SK-N-SH (cell line): ENCODE measurements at regions not wholly inside any gene's neighbourhood (a gene's known extent, or its start where the extent isn't known, plus 50 kb on each side); places are given as distances from the start of the nearest gene placed in this dataset.

Experiments
- CTCF ChIA-PET: fragments of 300-600, 350-600 bp; formaldehyde crosslinking; extraction: SDS; loops from one replicate; lab custom pipeline; 2021; lab: Yijun Ruan, JAX
- POLR2A ChIA-PET: fragments of 350-600 bp; sonication (Branson Sonifier 250); formaldehyde crosslinking; extraction: SDS; loops from one replicate; lab custom pipeline; 2020; ENCODE audit warnings: antibody characterized with exemption, inconsistent platforms; lab: Yijun Ruan, JAX
- DNase-seq: peaks from one replicate; pipeline ENCODE4 v3.0.0; 2012
- H2AFZ ChIP-seq: fragments of 200-600 bp; sonication (generic); 2 replicates; pipeline ENCODE4 v1.8.1; 2016; ENCODE audit warnings: antibody characterized with exemption, mild to moderate bottlenecking, low read depth
- H3F3A ChIP-seq: fragments of 200-600 bp; sonication (generic); replicated peaks from 2 replicates; pipeline ENCODE3; 2016; ENCODE audit warnings: antibody characterized with exemption, mild to moderate bottlenecking; ENCODE audit not compliant: insufficient read depth
- H3K27ac ChIP-seq, 2 experiments: fragments of 200-500 bp in 1 of 2; fragments of 200-600 bp in 1 of 2; sonication (Bioruptor generic) in 1 of 2; sonication (generic), shearing (Covaris generic) in 1 of 2; 2 replicates each; pipeline versions ENCODE4 v1.5.1 to v1.6.1; 2014 to 2016; ENCODE audit warnings: low read depth in 2 of 2, inconsistent platforms in 1 of 2, low read length in 1 of 2, mild to moderate bottlenecking in 1 of 2, mixed read lengths in 1 of 2
- H3K27me3 ChIP-seq: fragments of 200-600 bp; sonication (generic), shearing (Covaris generic); 2 replicates; pipeline ENCODE4 v1.6.1; 2016; ENCODE audit warnings: mixed run types; ENCODE audit not compliant: insufficient read depth
- H3K36me3 ChIP-seq, 2 experiments: fragments of 200-500 bp in 1 of 2; fragments of 200-600 bp in 1 of 2; sonication (Bioruptor generic) in 1 of 2; sonication (generic) in 1 of 2; replicated peaks in 1 of 2; 2 replicates each; pipeline versions ENCODE3 to v1.5.1; 2014 to 2016; ENCODE audit warnings: low read length in 1 of 2, mild to moderate bottlenecking in 1 of 2; ENCODE audit not compliant: insufficient read depth in 2 of 2, control insufficient read depth in 1 of 2
- H3K4me1 ChIP-seq, 2 experiments: fragments of 200-500 bp in 1 of 2; fragments of 200-600 bp in 1 of 2; sonication (Bioruptor generic) in 1 of 2; sonication (generic), shearing (Covaris generic) in 1 of 2; 2 replicates each; pipeline versions ENCODE4 v1.5.1 to v1.6.1; 2014 to 2016; ENCODE audit warnings: low read depth in 1 of 2, low read length in 1 of 2, mixed run types in 1 of 2; ENCODE audit not compliant: insufficient read depth in 2 of 2, control insufficient read depth in 1 of 2
- H3K4me2 ChIP-seq: fragments of 200-600 bp; sonication (generic), shearing (Covaris generic); 2 replicates; pipeline ENCODE4 v1.6.1; 2017; ENCODE audit warnings: mixed run types
- H3K4me3 ChIP-seq, 2 experiments: fragments of 200-500 bp in 1 of 2; fragments of 200-600 bp in 1 of 2; sonication (Bioruptor generic) in 1 of 2; sonication (generic), shearing (Covaris generic) in 1 of 2; 2 replicates each; pipeline versions ENCODE4 v1.5.1 to v1.8.1; 2014 to 2016; ENCODE audit warnings: low read depth in 2 of 2, inconsistent platforms in 1 of 2, low read length in 1 of 2, mild to moderate bottlenecking in 1 of 2, mixed read lengths in 1 of 2, moderate library complexity in 1 of 2
- H3K79me2 ChIP-seq: fragments of 200-600 bp; sonication (generic); 2 replicates; pipeline ENCODE4 v1.8.1; 2017; ENCODE audit warnings: mild to moderate bottlenecking; ENCODE audit not compliant: insufficient read depth
- H3K9ac ChIP-seq: fragments of 200-600 bp; sonication (generic); 2 replicates; pipeline ENCODE4 v1.6.1; 2017; ENCODE audit warnings: mixed run types
- H3K9me2 ChIP-seq: fragments of 200-600 bp; sonication (generic); 2 replicates; pipeline ENCODE4 v1.6.1; 2017; ENCODE audit warnings: mixed run types
- H3K9me3 ChIP-seq: fragments of 200-600 bp; sonication (generic); 2 replicates; pipeline ENCODE4 v1.6.1; 2017; ENCODE audit warnings: mixed run types, mild to moderate bottlenecking, moderate library complexity
- H4K20me1 ChIP-seq: fragments of 200-600 bp; sonication (generic); 2 replicates; pipeline ENCODE4 v1.6.1; 2017; ENCODE audit warnings: mild to moderate bottlenecking, mixed run types; ENCODE audit not compliant: insufficient read depth
- EP300 ChIP-seq, 2 experiments: IDR thresholded peaks; 2 replicates each; pipeline versions ENCODE4 v1.4.0 to v1.6.1; 2012; ENCODE audit warnings: borderline replicate concordance in 1 of 2, low read depth in 1 of 2, low read length in 1 of 2
- EZH2phosphoT487 ChIP-seq: fragments of 200-600 bp; sonication (generic); IDR thresholded peaks from 2 replicates; pipeline ENCODE4 v1.6.1; 2017; ENCODE audit warnings: low read depth, mixed run types, mild to moderate bottlenecking, antibody characterized with exemption, moderate library complexity, borderline replicate concordance
- FOSL2 ChIP-seq: IDR thresholded peaks from 2 replicates; pipeline ENCODE4 v1.4.0; 2012; ENCODE audit warnings: low read depth, mild to moderate bottlenecking, moderate library complexity, borderline replicate concordance
- FOXJ3 ChIP-seq: sonication (generic); formaldehyde crosslinking; IDR thresholded peaks from 2 replicates; pipeline ENCODE4 v1.5.1; 2020; ENCODE audit warnings: mild to moderate bottlenecking, missing genetic modification reagents
- GATA2 ChIP-seq: sonication (generic); formaldehyde crosslinking; IDR thresholded peaks from 2 replicates; pipeline ENCODE4 v1.5.0; 2020; ENCODE audit warnings: mild to moderate bottlenecking, missing genetic modification reagents
- JUND ChIP-seq: IDR thresholded peaks from 2 replicates; pipeline ENCODE4 v1.4.0; 2012
- MEF2A ChIP-seq: IDR thresholded peaks from 2 replicates; pipeline ENCODE4 v1.4.0; 2012; ENCODE audit warnings: low read depth, borderline replicate concordance
- MXI1 ChIP-seq: IDR thresholded peaks from 2 replicates; pipeline ENCODE4 v1.6.1; 2012; ENCODE audit warnings: mild to moderate bottlenecking, low read depth, low read length, improper control_type of control experiment
- NFIC ChIP-seq: IDR thresholded peaks from 2 replicates; pipeline ENCODE4 v1.4.0; 2012; ENCODE audit warnings: borderline replicate concordance
- POLR2AphosphoS5 ChIP-seq: IDR thresholded peaks from 2 replicates; pipeline ENCODE4 v1.6.1; 2012; ENCODE audit warnings: low read depth, low read length
- RAD21 ChIP-seq: IDR thresholded peaks from 2 replicates; pipeline ENCODE4 v1.6.1; 2012; ENCODE audit warnings: mild to moderate bottlenecking, low read length
- SMC3 ChIP-seq: IDR thresholded peaks from 2 replicates; pipeline ENCODE4 v1.6.1; 2012; ENCODE audit warnings: low read depth, low read length, improper control_type of control experiment
- YY1 ChIP-seq: IDR thresholded peaks from 2 replicates; pipeline ENCODE4 v1.4.0; 2012; ENCODE audit warnings: low read depth, mild to moderate bottlenecking
- WGBS: methylation state at CpG from one replicate; pipeline ENCODE4 v1.1.6; 2017; ENCODE audit warnings: low lambda C conversion rate; 5-methylcytosine and 5-hydroxymethylcytosine counted together
- TF ChIP-seq, protein P1 (sequence below): fragments of 150-350 bp; IDR thresholded peaks from 2 replicates; pipeline ENCODE4 v1.6.1; 2017; ENCODE audit warnings: antibody characterized with exemption, low read length, low read depth, borderline replicate concordance
- TF ChIP-seq, protein P2 (sequence below): fragments of 150-350 bp; IDR thresholded peaks from 2 replicates; pipeline ENCODE4 v1.6.1; 2016; ENCODE audit warnings: mild to moderate bottlenecking, low read depth, low read length
- TF ChIP-seq, protein P3 (sequence below): IDR thresholded peaks from 2 replicates; pipeline ENCODE4 v1.4.0; 2012; ENCODE audit warnings: low read depth, borderline replicate concordance
- TF ChIP-seq, protein P4 (sequence below): IDR thresholded peaks from 2 replicates; pipeline ENCODE4 v1.6.1; 2012; ENCODE audit warnings: mild to moderate bottlenecking, low read depth, low read length, moderate library complexity
- TF ChIP-seq, protein P5 (sequence below): fragments of 200-600 bp; sonication (generic); IDR thresholded peaks from 2 replicates; pipeline ENCODE4 v1.6.1; 2017; ENCODE audit warnings: antibody characterized with exemption, mild to moderate bottlenecking, moderate library complexity

DNA sequence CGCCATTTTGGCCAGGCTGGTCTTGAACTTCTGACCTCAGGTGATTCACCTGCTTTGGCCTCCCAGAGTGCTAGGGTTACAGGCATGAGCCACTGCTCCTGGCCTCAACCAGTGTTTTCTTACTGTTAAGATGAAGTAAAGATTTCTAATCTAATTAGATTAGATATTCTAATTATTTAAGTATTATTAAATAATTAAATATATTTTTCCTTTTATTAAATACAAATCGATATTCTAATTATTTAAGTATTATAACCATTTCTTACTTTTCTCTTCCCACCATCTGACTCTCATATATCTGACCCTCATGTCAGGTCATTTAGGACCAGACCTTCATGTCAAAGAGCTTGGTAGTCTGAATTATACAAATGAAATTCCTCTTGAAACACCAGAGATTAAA is 1291.9 kb upstream of the EPHA6 start:
- DNase-seq: no peak
- Histone ChIP-seq H3K27ac (no peak overlapping the region), H3K9me2 (no peaks in the 10 kb centered on the region), H3K79me2 (no peaks in the 10 kb centered on the region), H4K20me1 (no peaks in the 10 kb centered on the region), H3K4me1 (no peaks in the 10 kb centered on the region), H3K9me3 (no peaks in the 10 kb centered on the region), H3K27me3 (no peaks in the 10 kb centered on the region), H3F3A (no peaks in the 10 kb centered on the region), H3K4me3 (no peak overlapping the region), H3K36me3 (no peaks in the 10 kb centered on the region), H2AFZ (no peak overlapping the region), H3K4me2 (no peak overlapping the region), H3K9ac (no peak overlapping the region)
- ChIA-PET POLR2A (no interaction called here), CTCF (no interaction called here)
- no peak for TF ChIP-seq NFIC
- TF ChIP-seq, protein P1, sequence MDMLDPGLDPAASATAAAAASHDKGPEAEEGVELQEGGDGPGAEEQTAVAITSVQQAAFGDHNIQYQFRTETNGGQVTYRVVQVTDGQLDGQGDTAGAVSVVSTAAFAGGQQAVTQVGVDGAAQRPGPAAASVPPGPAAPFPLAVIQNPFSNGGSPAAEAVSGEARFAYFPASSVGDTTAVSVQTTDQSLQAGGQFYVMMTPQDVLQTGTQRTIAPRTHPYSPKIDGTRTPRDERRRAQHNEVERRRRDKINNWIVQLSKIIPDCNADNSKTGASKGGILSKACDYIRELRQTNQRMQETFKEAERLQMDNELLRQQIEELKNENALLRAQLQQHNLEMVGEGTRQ: no peak
- TF ChIP-seq, protein P2, sequence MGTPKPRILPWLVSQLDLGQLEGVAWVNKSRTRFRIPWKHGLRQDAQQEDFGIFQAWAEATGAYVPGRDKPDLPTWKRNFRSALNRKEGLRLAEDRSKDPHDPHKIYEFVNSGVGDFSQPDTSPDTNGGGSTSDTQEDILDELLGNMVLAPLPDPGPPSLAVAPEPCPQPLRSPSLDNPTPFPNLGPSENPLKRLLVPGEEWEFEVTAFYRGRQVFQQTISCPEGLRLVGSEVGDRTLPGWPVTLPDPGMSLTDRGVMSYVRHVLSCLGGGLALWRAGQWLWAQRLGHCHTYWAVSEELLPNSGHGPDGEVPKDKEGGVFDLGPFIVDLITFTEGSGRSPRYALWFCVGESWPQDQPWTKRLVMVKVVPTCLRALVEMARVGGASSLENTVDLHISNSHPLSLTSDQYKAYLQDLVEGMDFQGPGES: no peak
- no peak for TF ChIP-seq POLR2AphosphoS5
- no peak for TF ChIP-seq YY1
- TF ChIP-seq MEF2A: no peak
- 35% methylated on average over 2 of the region's 2 CpGs for WGBS

DNA sequence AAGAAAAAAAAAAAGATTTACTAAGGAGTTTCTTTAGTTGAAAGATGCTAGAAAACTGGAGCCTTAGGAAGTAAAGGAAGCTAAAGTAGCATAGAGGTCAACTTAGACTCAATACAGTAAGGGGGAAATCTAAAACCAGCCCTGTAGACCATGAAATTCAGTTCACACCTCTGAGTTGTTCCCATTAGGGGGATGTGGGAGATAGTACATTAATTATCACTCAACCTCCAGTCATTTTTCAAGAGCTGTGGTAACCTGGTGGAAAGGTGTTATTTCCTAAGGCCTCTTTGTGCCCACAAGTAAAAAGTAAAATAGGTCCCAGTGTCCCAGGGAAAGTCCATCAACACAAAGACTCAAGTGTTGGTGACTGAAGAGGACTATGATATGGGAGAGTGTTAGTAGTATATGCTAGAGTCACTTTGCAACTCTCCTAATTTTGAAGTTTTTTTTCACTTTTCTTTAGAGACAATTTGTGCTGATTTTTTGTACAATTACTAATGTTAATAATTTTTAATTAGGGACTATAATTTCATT is 1274.4 kb upstream of the EPHA6 start:
- Histone ChIP-seq H3K4me1 (no peaks in the 10 kb centered on the region), H3K27me3 (no peaks in the 10 kb centered on the region), H3K9ac (no peak overlapping the region), H3F3A (no peaks in the 10 kb centered on the region), H3K79me2 (no peaks in the 10 kb centered on the region), H3K4me3 (no peak overlapping the region), H4K20me1 (no peaks in the 10 kb centered on the region), H3K36me3 (no peaks in the 10 kb centered on the region), H3K9me3 (no peaks in the 10 kb centered on the region), H3K9me2 (no peaks in the 10 kb centered on the region), H3K27ac (no peak overlapping the region), H2AFZ (no peak overlapping the region), H3K4me2 (no peak overlapping the region)
- CTCF ChIA-PET: no interaction called here
- DNase-seq: no peak
- POLR2A ChIA-PET: interaction anchor here (0.7 kb wide), 1 partner anchor 124 kb away, joined by 3 read pairs; no protein-coding TSS in a partner anchor
- TF ChIP-seq GATA2 (CRISPR knock-in tag) (no peak), RAD21 (no peak), SMC3 (no peak), MEF2A (no peak), EP300 (IDR thresholded peaks at IDR 0.05; ENCODE audit: borderline replicate concordance in 1 of 2, low read depth in 1 of 2, low read length in 1 of 2) (no peak), FOSL2 (no peak), FOXJ3 (CRISPR knock-in tag) (no peak), EZH2phosphoT487 (no peak), JUND (no peak), YY1 (no peak), MXI1 (no peak), NFIC (no peak)
- TF ChIP-seq, protein P3, sequence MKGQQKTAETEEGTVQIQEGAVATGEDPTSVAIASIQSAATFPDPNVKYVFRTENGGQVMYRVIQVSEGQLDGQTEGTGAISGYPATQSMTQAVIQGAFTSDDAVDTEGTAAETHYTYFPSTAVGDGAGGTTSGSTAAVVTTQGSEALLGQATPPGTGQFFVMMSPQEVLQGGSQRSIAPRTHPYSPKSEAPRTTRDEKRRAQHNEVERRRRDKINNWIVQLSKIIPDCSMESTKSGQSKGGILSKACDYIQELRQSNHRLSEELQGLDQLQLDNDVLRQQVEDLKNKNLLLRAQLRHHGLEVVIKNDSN: no peak
- TF ChIP-seq, protein P4, sequence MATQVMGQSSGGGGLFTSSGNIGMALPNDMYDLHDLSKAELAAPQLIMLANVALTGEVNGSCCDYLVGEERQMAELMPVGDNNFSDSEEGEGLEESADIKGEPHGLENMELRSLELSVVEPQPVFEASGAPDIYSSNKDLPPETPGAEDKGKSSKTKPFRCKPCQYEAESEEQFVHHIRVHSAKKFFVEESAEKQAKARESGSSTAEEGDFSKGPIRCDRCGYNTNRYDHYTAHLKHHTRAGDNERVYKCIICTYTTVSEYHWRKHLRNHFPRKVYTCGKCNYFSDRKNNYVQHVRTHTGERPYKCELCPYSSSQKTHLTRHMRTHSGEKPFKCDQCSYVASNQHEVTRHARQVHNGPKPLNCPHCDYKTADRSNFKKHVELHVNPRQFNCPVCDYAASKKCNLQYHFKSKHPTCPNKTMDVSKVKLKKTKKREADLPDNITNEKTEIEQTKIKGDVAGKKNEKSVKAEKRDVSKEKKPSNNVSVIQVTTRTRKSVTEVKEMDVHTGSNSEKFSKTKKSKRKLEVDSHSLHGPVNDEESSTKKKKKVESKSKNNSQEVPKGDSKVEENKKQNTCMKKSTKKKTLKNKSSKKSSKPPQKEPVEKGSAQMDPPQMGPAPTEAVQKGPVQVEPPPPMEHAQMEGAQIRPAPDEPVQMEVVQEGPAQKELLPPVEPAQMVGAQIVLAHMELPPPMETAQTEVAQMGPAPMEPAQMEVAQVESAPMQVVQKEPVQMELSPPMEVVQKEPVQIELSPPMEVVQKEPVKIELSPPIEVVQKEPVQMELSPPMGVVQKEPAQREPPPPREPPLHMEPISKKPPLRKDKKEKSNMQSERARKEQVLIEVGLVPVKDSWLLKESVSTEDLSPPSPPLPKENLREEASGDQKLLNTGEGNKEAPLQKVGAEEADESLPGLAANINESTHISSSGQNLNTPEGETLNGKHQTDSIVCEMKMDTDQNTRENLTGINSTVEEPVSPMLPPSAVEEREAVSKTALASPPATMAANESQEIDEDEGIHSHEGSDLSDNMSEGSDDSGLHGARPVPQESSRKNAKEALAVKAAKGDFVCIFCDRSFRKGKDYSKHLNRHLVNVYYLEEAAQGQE: no peak
- TF ChIP-seq, protein P5, sequence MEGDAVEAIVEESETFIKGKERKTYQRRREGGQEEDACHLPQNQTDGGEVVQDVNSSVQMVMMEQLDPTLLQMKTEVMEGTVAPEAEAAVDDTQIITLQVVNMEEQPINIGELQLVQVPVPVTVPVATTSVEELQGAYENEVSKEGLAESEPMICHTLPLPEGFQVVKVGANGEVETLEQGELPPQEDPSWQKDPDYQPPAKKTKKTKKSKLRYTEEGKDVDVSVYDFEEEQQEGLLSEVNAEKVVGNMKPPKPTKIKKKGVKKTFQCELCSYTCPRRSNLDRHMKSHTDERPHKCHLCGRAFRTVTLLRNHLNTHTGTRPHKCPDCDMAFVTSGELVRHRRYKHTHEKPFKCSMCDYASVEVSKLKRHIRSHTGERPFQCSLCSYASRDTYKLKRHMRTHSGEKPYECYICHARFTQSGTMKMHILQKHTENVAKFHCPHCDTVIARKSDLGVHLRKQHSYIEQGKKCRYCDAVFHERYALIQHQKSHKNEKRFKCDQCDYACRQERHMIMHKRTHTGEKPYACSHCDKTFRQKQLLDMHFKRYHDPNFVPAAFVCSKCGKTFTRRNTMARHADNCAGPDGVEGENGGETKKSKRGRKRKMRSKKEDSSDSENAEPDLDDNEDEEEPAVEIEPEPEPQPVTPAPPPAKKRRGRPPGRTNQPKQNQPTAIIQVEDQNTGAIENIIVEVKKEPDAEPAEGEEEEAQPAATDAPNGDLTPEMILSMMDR: no peak
